NAMALWA (cell line): ENCODE measurements at regions not wholly inside any gene's neighbourhood (a gene's known extent, or its start where the extent isn't known, plus 50 kb on each side); places are given as distances from the start of the nearest gene placed in this dataset.
A peak's percentile ranks its signal among the peaks of the same experiment; 100 is the strongest.

Experiments used
- DNase-seq: peaks from one replicate; pipeline ENCODE4 v3.0.0-alpha.2; 2015; ENCODE audit warnings: low spot score

GRCh38 chr5:126332326-126332725 lies 90.9 kb upstream of the GRAMD2B start:
- DNase-seq = no peak

DNA sequence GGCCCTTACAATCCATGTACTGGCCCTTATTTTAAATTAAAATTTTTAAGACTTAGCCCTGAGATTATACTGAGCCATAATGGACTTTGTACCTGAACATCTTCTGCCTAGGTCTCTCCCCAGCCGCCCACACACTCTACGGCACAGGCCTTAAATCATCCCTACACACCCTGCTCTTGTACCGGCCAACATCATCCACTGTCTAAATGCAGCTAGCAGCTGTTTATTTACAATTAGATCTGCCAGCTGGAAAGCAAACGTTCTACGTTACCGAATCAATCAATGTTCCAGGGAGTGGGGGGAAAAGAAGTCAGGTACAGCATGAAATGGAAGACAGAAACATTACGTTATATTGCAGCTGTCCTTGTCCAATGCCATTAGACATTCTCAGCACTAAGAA lies 88.4 kb upstream of the GRAMD2B start:
- no peak for DNase-seq

GRCh38 chr5:126335886-126336285 lies 87.3 kb upstream of the GRAMD2B start:
- no peak for DNase-seq

DNA sequence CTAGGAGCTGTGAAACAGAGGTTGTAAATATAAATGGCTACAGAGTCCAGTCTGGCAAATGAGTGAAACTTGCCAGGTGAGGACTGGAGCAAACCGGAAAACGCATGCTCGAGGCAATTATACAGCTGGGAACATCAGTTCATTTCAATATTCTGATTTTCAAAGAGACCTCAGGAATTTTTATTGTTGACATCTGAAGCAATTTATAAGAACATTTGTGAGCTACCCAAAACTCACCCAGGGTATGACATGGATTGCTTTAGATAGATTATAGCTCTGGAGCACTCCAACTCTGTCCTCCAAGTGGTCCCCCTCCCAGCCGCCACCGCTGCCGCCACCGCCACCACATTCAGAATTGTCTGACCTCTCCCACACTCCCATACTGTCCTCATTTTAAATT lies 84.6 kb upstream of the GRAMD2B start:
- no peak for DNase-seq

DNA sequence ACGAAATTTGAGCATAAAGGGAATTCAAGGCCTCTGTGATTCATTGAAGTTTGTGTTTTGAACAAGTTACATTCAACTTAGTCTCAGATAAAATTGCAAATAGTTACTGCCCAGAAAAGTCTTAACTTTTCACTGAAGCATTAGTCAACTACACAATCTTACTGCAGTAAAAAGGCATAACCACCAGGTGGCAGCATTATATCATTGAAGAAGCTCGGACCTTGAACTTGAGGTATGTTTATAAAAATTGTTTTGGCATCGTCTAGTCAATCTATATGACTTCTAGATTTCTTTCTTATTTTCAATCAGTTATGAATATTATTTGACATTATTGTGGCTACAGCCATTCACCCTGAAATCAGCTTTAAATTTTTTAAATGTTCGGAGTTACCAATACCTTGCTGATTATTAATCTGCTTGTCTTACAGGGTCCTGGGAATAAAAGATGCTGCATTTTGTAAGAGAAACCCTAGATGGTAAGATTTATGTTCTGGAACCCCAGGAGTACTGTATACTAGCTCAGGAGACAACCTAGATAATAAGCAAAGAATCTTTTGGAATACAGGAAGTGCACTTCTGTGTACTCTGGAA lies 83.9 kb upstream of the GRAMD2B start:
- DNase-seq = peak; percentile 76

DNA sequence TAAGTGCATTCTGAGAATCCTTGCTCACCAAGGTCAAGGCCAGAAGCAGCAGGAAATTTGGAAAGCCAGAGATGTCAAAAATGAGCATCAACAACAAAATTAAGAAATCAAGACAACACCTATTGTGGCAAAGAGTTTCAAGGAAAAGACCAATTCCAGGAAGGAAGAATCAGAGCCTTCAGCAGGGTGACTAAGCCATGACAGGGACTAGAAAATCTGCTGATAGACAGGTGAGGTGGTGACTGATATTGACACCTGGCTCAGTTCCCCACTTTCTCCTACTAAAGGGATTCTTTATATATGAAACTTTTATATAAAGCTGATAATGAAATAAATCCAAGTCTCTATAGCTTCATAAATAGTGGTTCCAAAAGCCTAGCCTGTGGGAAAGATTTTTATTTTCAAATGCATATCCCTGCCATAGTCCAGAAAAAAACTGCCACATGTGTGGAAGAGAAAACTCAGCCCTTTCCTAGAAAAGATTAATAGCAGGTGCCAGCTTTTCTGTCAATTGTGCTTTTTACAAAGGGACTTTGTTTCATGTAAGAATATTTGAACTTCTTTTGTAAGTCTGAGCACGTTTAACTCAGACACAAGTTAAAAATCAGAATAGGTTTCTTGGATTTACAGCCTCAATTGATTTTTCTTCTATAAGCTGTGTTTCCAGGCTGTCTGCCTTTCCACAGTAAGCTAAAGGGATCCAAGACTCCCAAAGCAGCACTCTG lies 81.1 kb upstream of the GRAMD2B start:
- no peak for DNase-seq

DNA sequence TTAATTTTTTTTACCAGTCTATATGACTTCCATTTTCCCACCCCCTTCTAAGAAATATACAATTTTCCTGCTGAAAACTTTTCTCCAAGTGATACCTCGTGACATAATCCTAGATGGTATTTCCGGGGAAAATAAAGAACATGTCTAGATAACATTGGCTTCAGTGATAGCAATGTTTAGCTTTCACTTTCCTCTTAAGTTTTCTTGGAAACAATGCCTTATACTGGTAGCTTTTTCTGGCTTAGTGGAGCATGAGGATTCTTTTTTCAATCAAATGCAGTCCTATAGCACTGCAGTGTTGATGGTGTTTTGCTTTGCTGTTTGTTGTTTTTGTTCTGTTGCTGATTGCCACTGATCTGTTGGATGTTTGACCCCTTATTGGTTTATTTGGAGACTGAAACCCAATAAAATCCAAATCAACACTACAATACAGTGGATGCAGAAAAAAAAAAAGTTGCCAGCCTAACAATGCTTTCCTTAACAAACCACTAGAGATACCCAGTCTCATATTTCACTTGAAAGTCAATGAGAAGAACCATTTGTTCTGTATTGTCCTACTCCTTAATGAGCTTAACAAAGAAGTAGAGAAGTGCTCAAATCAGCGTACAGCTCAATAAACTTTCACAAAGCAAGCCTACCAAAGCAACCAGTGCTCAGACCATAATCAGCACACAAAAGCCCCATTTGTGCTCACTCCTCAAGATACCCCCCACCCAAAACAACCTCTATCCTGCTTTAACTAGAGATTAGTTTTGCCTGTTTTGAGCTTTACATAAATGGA lies 74.2 kb upstream of the GRAMD2B start:
- no peak for DNase-seq

GRCh38 chr5:126351153-126351552 lies 72.1 kb upstream of the GRAMD2B start:
- no peak for DNase-seq

- peak; percentile 70 for DNase-seq
These were observed 69.0 kb upstream of the GRAMD2B start for GRCh38 chr5:126354012-126354857.

DNA sequence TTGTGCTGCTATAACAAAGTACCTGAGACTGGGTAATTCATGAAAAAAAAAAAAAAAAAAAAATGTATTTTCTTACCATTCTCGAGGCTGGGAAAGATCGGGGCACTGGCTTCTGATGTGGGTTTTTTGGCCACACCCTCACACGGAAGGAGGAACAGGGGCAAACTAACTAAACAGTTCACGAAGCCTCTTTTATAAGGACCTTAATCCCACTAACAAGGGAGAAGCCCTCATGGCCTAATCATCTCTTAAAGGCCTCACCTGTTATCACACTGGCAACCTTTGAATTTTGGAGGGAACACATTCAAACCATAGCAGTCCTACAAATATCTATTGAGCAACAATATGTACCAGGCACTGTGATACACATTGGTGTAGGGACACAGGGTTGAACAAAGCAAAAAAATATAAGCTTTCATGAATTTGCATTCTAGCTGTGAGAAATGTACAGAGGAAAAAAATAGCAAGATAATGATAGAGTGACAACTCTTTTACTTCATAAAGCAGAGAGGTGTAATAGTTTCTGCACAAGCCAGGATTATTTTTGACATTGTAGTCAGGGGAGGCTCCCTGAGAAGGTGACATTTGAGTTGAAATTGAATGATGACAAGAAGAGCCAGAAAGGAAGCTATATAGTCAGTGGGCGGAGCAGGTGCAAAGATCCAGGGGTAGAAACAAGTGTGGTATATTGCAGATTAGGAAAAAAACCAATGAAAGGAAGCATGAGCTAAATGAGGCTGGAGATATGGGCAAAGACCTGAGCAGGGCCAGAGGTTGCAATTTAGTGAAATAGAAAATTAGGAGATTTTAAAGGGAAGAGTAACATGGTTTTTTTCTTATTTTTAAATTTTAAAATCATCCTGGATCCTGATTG lies 68.1 kb upstream of the GRAMD2B start:
- no peak for DNase-seq

DNA sequence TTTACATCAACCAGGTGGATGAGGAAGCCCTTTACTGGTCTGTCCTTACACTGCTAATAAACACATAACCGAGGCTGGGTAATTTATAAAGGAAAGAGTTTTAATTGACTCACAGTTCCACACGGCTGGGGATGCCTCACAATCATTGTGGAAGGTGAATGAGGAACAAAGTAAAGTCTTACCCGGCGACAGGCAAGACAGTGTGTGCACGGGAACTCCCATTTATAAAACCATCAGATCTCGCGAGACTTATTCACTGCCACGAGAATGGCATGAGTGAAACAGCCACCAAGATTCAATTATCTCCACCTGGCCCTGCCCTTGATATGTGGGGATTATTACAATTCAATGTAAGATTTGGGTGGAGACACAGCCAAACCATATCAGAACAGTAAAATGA lies 67.3 kb upstream of the GRAMD2B start:
- DNase-seq = peak; percentile 32

DNA sequence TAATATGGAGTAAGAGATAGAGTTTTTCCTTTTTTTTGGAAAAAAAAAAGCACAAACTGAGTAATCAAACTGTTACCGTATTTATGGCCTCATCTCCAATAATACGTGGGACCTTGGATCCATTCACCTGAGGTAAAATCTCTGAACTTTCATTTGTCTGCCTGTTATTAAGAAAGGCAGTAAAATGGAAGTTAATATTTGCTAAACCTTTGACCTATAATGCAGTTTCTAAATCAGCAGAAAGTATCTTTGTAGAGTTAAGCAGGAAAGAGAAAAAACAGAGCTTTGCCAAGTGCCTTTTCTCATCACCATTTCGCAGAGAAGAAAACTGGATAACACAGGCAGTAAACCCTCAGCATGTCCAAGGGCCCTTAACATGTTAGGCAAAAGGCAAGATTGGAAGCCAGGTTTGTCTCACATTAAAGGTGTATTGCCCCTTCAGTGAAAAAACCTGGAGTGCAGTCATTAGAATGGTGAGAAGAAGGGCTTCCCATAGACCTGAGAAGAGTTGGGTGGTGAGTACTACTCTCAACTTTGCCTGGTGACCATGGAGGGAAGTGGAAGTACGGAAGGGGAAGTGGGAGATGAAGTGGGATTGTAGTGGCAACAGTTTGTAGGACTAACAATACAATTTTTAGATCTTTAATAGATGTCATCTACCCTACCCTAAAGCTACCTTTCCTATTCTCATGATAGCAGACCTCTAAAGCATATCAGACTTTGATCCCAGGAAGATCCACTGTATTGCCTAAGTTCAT lies 65.4 kb upstream of the GRAMD2B start:
- no peak for DNase-seq

DNA sequence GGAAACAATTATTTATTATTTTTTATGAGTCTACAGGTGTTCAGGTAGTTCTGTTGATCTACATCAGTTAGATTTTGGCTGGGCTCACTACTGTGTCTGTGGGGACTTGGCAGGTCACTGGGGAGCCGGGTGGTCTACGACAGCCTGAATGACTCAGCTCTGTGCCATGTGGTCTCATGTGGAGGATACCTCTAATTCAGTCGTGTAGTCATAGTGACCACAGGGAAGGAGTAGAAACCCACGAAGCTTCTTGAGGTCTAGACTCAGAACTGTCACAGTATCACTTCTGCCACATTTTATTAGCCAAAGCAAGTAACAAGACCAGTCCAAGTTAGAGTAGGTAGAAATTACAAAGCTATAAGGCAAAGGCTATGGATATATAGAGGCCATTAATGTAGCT lies 64.7 kb upstream of the GRAMD2B start:
- no peak for DNase-seq

GRCh38 chr5:126359884-126360283 lies 63.3 kb upstream of the GRAMD2B start:
- no peak for DNase-seq

DNA sequence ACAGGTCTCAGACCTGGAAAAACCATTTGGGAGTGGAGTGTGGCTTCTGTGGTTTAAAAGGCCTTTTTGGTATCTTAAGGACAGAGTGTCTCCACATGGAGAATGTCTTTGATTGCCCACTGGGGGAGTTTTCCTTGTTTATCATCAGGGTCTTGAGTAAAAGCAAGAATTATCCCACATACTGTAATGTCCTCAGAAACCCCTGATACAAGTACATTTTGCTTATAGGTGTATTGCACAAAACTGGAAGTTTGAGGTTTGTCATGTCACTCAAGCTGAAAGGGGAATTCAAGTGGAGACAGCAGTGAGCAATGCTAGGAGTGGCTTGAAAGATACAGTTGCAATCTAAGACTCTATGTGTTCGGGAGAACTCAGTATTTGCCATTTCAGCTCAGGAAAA lies 62.7 kb upstream of the GRAMD2B start:
- DNase-seq = no peak

DNA sequence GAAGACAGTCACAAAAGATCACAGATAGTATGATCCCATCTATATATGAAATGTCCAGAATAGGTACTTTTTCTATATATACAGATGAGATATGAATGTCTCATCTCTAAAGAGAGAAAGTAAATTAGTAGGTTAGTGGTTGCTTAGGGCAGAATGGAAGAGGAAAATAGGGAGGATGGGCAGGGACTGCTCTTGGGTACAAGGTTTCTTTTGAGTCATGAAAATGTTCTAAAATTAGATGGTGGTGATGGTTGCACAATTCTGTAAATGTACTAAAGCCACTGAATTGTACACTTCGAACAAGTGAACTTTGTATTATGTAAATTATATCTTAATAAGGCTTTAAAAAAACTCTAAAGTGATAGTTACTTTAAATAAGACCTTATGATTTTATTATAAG lies 59.6 kb upstream of the GRAMD2B start:
- no peak for DNase-seq

- DNase-seq = no peak
These were observed 58.9 kb upstream of the GRAMD2B start for GRCh38 chr5:126364206-126364902.

GRCh38 chr5:126365446-126366198 lies 57.6 kb upstream of the GRAMD2B start:
- DNase-seq = no peak

DNA sequence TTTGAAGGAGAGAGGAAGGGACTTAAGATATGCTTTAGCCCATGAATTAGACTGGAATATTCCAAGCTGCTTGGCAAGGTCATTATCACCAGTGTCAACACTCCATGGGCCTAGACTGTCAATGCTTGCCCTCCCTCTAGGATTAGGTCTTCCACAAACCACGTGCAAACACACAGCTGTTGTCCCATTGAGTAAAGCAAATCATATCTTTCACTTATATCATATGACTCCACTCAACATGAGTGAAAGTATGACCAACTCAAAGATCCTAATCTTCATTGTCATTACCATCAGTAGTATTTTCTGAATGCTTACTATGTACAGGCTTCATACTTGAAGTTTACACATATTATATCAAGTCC lies 57.0 kb upstream of the GRAMD2B start:
- DNase-seq = no peak
